T1000 (cell line): ENCODE measurements at regions not wholly inside any gene's neighbourhood (a gene's known extent, or its start where the extent isn't known, plus 50 kb on each side); places are given as distances from the start of the nearest gene placed in this dataset.

ENCODE experiments used
- DNase-seq: peaks from one replicate; lab custom pipeline; 2025; ENCODE audit warnings: mixed read lengths; lab: John Stamatoyannopoulos, UW

DNA sequence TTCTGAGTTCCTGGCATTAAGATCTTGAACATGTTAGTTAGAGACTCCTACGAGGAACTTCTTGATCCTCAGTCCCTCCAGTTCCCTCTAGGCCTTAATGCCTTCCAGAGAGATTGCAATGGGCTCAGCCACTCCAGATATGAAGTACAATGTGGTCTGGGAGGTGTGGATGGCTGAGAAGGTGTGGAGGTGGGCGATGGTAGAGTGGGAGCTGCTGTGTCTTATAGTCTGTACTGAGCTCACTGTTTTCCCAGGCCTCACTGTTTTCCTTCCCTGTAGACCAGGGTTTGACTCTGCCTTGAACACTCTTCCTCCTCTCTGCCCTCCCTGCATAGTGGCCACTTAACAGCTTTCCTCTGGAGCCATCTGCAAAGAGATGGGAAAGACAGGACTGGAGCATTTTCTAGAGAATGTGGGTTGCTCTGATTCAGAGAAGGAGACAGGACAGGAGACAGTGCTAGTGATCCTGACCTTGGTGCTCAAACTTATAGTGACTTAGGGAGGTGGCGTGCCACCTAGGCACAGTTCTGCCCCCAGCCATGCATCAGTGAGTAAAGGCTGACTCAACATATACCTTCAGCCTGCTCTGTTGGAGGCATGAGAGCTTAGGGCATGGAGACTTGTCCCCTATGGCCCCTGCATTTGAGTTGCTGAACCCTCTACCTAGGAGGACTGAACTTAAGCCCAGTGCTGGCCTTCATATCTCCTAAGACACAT is 129.7 kb downstream of the TDRD15 start:
- DNase-seq, result no peak

DNA sequence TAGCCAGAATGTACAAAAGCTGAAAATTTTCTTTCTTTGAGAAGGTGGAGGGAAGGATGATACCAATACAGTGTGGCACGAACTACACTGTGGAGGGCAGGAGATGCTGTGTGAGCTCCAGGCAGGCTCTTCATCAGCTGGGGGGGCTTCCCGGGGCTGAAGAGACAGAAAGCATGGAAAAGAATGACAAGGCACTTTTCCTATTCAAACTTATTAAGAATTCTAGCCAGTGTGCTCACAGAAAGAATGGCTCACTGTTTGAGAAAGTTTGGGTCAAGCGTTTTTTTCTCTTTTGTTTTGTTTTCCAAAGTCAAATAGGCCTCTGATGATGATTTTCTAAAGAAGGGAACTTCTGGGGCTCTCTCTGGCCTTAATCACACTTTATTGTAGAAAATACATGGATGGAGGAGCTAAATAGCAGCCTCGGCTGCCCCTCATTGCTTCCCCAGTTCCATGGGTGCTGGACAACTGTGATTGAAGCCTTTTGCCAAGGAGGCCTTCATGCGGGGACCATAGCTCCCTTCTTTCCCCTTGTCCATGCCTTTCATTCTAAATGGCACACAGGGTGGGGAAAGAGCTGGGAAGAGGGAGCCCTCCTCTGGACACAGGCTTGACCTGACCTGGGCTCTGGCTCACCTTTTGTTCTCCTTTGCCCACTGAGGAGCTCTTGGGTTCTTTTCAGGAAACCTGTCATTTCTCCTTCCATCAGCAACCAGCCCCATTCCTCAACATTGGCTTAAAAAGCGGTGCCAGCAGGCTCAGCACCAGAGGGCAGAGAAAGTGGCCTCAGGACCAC is 130.6 kb downstream of the TDRD15 start:
- no peak for DNase-seq

DNA sequence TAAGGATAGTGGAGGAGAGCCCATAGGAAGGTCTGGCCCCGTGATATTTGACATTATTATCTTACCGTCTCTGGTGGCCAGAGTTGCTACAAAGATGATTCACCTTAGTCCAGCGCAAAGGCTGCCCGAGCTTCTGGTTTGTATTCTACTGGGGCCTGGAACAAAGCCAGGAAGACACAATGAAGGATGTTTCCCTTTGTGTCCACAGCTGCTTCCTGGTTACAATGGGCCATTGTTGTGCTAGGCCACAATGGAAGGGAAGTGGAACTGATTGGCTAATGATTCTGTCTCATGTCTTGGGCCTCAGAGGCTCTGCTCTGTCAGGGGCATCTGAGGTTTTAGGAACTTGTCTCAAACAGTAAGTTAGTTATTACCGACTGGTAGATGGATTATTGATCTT is 132.2 kb downstream of the TDRD15 start:
- DNase-seq, result no peak

DNA sequence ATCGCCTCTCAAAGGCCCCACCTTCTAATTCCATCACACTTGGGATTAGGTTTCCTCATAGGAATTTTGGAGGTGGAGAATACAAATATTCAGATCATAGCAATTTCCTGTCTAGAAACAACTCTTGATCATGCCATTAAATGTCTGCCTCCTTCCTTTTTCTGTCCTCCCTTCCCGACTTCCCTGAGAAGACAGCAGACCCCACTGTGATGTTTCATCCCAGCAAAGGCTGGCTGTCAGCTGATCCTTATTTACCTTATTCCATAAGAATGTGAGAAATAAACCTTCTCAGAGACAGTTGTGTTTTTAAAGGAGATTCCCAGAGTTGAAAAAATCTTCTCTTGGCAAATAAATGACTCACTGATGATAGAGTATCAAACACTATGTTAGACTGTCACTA is 133.9 kb downstream of the TDRD15 start:
- no peak for DNase-seq

DNA sequence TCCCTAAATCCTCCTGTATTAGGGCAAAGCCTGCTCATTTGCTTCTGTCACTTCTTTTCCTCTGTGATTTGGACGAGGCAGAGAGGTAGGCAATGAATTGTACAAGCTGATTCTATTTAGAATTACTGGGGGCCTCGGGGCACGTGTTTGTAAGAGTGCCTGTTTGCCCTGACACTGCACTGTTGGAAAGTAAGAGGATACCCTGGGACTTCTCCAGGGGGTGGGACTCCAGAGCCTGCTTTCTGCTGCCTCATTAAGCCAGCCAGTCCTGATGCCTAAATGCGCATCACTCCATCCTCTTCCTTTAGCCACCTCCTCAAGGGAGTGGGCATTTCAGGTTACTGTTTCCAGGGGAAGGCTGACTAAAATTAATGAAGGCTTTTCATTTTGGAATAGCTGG is 134.3 kb downstream of the TDRD15 start:
- DNase-seq, result no peak

DNA sequence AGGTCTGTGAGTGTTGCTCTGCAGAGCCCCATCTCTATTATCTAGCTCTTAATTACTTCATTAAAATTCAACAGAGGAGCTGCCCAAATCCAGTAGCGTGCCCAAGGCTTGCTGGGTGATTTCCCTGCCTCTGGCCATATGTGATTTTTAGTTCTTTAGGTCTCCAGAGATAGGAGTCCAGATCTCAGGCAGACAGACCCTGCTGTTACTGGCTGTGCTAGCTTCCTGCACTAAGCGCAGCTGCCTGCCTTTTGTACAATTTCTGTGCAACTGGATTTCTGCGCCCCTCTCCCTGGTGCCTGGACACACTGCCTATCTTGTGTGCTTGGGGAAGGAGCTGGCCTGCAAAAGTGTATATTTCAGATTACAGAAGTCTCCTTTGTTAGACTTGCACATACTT is 136.5 kb downstream of the TDRD15 start:
- no peak for DNase-seq

DNA sequence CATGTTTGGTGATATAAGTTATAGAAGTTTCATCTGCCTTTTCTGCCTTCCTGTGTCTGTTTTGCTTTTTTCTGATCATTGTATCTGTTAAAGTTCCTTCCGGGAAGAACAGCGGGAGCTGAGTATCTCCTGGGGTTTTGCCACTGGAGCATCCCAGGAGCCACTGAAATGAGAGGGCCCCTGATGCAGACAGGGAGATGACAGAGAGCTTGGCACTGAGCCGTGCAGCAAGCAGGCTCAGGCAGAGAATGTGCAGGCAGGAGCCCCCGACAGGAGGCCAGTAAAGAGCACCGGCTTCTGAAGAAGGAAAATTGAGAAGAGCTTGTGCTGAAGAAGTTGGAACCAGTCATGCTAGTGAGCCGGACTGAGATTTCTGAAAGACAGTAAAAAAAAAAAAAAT is 137.8 kb downstream of the TDRD15 start:
- no peak for DNase-seq

DNA sequence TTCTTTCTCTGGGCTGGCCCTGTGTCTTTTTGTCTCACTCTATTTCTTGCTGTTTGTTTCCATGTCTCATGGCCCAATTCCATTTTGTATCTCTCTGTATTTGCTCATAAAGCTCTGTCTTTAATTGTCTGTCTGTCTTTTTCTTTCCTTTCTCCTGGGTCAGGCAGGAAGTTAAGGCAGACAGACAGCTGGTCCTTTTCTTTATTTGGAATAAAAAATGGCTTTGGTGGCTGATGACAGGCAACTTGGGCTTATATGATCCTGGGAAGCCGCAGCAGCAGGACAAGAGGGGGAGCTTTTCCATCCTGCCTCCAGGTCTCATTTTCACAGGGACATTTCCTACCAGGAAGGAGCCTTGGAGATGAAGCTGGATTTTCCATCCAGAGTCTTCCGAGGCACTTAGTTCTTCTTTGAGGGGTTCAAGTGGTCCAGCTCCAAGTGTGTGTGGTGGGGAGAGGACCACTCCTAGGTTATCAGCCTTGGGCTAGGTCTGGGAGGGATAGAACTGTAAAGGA is 138.7 kb downstream of the TDRD15 start:
- DNase-seq, result no peak

DNA sequence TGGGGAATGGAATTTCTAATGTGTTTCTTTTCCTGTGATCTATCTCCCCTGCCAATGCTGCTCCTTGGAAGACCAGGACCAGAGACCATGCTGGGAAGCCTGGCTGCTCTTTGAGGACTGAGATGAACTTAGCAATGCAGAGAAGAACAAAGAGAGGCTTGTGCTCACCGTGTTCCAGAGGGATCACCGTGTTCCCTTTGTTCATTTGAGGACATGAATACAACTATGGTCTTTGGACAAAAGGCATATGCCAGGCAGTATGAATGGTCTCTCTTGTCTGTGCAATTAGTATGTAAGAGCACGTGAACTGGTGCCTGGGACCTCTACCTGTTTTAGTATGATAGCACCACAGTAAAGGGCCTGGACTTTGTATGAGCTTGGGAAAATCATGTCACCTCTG is 139.9 kb downstream of the TDRD15 start:
- no peak for DNase-seq

DNA sequence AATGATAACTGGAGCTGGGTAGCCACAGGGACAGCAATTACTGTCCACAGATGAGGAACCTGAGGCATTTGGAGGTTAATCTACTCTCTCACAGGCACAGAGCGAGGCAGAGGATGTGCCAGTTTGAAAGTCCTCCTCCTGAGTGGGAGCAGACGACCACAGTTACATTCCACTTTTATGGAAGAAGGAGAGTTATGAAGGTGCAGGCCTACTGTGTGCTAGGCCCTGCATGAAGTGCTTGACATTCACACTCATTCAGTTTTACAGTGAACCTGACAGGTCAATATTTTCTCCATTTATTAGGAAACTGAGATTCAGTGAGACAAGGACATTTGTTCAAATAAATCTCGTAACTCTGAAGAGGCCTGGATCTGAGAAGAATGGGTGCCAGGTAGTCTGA is 142.0 kb downstream of the TDRD15 start:
- DNase-seq, result no peak

DNA sequence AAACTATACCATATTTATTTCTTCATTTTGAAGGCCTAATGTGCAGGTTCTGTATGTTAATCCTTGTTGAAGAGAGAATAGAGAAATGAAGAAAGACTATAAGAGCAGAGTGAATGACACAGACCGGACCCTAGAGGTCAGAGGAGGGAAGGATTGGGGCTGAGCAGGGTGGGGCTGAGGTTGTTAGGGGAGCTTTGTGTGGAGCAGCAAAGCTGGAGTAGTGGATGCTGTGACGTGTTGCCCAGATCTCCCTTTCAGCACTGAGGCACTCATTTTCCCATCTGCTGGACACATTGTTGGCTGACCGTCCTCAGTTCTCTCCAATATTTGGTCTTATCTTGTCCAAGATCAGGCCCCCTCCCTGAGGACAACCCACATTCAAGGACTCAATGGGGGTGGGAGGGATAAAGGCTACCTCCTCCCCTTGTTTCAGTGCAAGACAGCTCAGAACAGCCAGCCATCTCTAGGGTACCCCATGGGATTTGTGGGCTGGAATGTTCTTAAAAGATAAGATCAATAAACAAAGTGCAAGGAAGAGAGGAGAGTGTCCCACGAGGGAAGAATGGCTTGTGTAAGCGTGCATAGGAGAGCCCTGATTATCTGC is 143.6 kb downstream of the TDRD15 start:
- DNase-seq, result no peak

DNA sequence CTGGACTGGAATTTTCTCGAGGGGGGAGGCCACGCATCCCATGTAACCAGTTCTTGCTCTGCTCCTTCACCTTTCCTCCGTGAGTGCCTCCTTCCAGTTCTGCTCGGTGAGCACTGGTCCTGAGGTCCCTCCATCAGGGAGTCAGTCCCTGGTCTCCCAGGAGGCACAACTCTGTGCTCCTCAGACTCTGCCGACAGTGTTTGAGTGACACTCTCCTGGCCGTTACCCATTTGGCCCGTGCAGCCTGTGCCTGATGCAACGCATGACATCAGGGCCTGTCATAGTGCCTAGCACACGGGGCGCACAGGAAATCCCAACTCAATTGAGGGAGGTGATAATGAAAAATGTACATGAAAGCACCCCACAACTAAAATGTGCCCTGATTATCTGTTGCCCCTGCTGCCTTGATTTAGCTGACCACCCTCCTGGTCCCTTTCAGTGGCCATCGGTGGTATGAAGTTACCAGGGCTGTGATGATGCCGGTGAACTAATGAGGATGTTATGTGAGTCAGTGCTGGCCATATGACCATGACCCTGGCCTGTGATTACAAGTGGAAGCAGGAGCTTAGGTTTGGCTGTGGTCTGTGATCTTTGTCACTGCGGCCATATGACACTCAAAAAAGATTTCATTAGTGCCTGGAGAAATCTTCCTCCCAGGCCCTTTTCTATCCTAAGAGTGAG is 144.6 kb downstream of the TDRD15 start:
- DNase-seq, result no peak

DNA sequence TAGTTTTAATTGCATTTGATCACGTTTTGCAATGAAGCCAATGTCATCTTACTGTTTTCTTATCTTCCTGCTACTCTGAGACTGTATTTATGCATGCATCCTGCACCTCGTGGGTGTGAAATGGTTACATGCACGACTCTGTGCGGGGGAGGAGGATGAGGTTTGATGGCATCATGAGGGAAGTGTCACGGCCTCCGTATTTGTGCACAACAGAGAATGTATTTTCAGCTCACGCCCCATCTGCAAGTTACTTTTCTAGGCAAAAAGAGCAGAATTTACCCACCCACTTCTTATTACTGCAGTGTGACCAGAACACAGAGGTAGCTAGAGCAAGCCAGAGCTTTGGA is 145.1 kb downstream of the TDRD15 start:
- DNase-seq, result no peak

DNA sequence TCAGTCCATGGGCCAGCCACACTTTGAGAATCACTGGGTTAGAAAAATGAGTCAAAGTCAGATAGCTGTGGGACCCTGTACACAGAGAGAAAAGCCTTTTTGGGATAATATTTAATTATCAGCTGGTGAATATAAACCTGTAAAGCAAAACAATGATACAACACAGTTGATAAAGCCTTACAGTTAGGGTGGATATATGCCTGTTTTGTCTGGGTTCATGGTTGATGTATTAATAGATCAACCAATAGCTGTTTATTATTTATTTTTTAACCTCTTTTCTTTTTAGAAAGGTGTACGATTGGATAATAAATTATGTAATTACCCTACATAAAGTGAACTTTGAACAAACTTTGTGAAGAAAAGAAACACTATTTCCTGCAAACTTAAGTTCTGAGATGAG is 145.6 kb downstream of the TDRD15 start:
- no peak for DNase-seq

DNA sequence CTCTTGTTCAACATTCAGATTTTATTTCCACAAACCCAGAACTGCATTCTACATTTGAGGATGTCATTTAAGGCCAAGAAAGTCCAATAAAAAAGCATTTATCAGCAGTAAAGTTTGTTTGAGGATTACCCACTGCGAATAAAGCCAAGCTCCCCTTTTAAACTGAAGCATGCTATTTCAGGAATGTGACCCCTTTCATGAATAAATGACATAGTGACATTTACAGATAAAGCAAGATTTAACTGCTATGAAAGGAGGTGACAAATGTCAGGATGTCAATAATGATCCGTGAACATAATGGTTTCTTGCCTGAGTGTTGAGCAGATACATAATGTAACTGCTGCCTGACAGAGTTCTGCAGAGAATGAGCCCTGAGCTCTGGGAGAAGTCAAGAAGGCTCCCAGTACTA is 146.3 kb downstream of the TDRD15 start:
- no peak for DNase-seq

DNA sequence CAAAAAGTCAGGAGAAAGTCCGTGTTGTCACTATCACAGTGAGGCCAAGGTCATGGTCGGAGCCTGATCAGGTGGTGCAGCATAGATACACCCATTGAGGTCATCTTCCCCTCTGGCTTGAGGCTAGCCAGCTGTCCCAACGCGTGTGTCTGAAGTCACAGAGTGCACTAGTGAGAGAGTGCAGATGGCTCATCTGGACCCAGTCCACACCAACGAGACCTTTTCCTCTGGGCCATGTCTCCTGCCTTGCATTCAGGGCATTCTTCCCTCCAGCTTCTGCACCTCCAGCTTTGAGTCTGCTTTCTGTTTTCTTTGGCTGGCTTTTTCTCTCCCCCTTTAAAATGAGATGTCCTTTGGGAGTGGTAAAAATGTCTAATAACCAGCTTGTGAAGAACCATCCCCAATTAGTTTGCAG is 146.9 kb downstream of the TDRD15 start:
- no peak for DNase-seq

DNA sequence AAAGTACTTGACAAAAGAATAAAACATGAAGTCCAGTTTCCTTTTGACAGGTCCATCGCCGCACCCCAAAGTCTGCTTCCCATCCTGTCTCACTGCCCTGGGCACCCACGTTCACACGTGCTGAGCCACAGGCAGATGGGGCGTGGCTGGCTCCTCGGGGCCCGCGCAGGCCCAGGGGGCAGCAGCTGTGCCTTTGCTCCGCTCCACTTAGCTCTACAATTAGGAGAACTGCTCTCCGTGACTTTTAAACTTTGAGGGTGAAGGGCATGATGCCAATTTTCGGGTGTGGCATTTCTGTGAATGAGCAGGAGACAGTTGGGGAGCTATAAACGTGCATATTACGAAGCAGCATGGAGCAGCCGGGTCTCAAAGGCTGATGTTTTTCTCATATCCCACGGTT is 152.4 kb downstream of the TDRD15 start:
- no peak for DNase-seq

DNA sequence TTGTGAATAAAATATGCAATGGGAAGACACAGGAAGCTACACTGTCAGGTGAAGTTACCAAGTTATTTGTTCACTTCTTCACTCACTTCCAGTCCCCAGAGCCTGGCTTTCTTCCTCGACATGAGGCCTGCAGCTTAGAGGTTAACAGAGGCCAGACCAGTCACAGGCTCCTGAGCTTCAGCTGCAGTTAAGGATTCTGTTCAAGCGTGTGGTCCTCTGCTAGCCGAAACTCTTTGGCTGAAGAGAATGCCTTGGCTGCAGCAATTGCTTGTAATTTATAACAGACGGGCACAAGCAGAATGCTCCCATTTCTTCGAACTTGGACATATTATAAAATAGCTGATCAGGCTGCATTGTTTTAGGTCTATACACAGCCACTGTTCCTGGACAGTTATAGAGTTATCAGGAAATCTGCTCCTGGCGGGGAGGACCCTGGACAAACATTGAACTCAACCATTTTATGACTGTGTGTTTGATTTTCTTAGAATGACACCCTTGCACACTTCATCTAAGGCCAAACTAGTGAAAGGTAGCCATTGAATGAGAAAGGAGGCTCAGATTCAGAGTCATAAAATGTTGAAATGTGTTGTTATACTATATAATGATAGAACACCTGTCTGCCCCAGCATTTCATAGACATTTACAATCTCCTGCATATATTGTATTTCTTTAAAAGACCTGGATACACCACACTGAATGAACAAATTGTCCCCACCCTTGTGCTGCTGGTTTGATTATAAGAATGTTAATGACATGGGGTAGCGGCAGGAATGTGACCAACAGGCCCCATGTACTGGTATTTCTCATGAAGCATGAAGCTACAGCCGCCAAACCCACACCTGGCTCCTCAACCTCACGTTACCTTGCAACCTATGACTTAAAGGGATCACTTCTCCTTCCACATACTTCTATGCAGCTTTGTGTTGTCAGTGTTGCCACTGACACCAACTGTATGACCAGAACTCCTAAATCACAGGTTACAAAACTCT is 153.6 kb downstream of the TDRD15 start:
- no peak for DNase-seq

DNA sequence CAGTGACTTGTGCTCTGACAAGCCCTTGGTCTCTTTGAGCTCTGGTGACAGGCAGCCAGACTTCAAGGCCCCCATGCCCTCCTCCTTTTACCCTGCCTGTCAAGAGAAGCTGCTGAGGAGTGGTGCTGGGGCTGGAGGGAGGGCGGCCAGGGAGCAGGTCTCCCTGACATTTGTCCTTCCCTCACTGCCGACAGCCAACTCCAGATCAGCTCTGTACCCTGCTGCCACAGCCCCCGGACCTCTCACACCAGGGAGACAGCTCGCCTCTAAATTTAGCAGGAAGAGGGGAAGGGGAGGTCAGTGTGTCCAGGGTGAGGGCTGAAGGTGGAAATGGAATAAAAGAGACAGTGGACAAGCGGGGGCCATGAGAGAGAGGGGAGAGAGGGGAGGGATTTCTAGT is 155.8 kb downstream of the TDRD15 start:
- no peak for DNase-seq

DNA sequence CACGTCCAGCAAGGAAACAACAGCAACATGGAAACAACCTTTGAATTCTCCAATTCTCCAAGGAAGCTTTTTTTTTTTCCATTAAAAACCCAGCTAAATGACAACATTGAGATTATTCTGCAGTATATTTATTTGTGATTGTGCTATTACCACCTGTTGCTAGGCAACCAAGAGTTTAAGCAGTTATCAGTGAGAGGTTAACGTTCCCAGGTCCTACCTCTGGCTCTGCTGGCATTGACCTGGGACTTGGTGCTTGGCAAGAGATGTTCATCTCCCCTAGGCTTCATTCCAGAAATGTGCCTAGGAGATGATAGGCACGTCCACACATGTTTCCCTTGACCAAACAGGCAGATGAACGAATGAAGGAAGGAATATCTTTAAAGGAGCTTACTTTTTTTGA is 157.0 kb downstream of the TDRD15 start:
- DNase-seq, result no peak

DNA sequence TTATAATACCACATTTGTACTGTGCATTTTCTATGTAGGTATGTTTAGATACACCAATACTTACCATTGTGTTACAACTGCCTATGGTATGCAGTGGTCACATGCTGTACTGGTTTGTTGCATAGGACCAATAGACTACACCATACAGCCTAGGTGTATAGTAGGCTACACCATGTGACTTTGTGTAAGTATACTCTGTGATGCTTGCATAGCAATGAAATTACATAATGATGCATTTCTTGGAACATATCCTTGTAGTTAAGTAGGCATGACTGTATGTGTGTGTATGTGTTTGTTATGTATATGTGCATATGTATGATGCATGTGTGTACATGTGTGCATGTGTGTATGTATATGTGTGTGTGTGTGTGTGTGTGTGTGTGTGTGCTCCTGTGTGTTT is 157.6 kb downstream of the TDRD15 start:
- DNase-seq, result no peak
